UCSD-AML1 (cell line): ENCODE measurements at regions not wholly inside any gene's neighbourhood (a gene's known extent, or its start where the extent isn't known, plus 50 kb on each side); places are given as distances from the start of the nearest gene placed in this dataset.
"Not testable (repeated sequence)": the region's sequence is repeated elsewhere in the genome, so short reads cannot be mapped to it uniquely, and the experiment has no call there.

ENCODE experiments used
- DNase-seq: peaks from one replicate; lab custom pipeline; 2025; ENCODE audit not compliant: unreplicated experiment; lab: John Stamatoyannopoulos, UW

DNA sequence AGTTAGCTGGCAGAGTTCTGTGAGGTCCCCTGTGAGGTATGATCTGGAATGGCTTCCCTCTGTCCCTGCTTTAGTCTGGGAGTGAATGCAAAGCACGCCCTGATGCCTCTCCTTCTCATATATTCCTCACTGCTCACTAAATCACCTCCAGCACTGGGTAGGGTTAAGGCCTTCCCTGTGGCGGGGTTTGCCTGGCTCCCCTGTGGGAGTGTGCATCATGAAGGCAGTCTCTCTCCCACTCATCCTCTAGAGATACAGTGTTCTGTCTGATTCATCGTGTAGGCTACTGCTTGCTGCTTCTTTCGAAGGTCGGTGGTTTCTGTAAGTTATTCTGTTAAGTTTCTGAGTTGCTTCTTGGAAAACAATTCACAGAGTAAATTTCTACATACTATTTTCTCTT is 420.0 kb upstream of the EYS start:
- no peak for DNase-seq

DNA sequence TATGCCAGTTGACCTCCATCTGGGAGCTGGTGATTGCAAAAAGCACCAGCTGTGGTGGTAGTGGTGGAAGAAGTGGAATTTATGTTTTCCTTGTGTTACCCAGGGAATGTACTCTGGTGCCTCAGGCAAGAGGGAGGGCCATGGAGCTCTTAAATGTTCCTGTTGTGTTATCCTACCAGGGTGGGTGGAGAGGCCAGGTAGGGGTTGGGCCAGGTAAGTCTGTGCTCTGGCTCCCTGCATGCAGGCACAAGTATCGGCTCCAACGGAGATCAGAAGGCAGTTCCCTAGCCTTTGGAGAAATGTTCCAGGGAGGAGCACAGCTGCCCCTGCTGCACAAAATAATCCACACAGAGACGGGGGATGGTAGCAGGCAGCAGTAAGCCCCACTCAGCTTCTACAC is 419.3 kb upstream of the EYS start:
- DNase-seq: no peak

DNA sequence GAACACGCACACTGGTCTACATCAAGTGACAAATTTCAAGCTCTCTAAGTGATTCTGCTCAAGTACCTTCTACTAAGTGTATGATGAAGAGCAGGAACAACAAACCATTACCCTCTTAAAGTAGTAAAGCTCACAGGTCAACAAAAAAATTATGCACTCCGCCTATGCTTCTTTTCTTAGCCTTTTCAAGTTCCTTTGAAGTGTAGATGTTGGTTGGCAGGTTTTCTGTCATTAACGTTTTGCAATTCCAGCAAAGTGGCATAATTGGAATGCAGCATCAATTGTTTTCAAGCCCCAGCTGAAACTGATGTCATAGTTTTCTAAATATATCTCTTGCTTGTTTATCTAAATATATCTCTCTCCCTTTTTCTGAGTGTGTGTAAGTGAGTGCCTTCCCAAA is 396.9 kb upstream of the EYS start:
- DNase-seq: no peak

DNA sequence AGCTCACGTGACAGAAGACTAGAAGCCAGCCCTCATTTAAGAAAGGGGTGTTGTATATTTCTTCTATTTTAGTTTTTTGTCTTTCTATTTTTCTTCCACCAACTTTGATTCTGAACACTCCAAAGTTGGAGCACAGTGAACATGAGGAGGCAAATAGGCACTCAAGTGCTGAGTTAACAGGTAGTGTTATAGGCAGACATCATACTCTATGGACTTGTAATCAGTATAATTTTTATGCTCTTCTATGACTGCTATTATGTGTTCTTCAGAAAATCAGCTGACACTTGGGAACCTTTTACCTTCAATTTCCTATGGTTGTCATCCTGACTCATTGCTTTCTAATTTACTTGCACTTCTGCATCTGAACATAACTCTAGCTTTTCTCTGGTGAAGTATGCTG is 396.3 kb upstream of the EYS start:
- DNase-seq: no peak

DNA sequence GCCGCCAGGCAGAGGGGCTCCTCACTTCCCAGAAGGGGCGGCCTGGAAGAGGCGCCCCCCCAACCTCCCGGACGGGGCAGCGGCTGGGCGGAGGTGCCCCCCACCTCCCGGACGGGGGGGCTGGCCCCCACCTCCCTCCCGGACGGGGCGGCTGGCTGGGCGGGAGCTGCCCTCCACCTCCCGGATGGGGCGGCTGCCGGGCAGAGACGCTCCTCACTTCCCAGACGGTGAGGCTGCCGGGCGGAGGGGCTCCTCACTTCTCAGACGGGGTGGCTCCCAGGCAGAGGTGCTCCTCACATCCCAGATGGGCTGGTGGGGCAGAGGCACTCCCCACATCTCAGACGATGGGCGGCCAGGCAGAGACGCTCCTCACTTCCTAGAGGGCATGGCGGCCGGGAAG is 389.7 kb upstream of the EYS start:
- DNase-seq: no peak

DNA sequence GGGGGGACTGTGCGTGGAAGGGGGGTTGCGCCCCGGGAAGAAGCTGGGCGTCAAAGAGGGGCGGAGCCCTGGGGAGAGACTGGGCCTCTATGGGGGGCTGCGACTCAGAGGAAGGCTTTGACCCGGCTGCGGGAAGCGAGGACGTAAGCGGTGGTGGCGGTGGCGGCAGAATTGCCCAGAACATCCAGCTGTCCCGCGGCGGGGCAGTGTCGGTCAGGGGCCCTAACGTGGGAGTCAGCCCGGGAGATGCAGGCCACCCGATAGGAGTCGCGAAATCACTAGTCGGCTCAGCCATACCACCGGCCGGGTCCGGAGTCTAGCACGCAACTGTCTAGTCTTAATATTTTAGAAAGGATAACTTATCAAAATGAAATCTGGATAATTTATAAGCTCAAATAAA is 387.6 kb upstream of the EYS start:
- no peak for DNase-seq

DNA sequence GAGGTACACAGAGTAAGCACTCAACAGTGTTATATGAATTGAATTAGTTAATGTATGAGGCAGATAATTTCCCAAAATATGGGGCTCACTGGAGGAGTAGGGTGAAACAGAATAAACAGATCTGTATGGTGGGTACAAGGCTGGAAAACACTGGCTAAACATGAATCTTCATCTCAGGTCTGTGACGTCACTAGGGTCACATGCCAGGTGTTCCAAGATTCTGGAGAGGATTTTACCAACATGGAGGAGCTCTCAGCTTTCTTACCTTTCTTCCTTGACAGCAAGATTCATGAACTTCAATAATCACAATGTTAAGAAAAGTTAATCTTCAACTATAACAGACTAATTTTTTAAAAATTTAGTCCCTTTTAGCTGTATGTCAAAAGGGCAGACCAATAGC is 385.3 kb upstream of the EYS start:
- DNase-seq: not testable (repeated sequence)

DNA sequence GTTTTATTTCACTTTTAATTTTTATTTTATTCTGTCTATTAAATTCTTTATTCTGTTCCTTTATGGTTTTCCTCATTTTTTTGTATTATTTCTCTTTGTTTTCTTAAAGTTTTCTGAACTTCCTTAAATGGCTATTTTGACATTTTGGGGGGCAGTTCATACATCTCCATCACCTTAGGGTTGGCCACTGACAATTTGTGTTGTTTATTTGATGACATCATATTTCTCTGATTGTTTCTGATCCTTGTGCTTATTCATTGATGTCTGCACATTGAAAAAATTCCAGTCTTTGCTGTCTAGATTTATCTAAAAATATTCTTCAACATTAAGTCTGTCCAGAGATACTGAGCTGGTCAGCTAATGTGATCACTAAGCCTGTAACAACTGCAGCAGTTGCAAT is 379.5 kb upstream of the EYS start:
- no peak for DNase-seq

DNA sequence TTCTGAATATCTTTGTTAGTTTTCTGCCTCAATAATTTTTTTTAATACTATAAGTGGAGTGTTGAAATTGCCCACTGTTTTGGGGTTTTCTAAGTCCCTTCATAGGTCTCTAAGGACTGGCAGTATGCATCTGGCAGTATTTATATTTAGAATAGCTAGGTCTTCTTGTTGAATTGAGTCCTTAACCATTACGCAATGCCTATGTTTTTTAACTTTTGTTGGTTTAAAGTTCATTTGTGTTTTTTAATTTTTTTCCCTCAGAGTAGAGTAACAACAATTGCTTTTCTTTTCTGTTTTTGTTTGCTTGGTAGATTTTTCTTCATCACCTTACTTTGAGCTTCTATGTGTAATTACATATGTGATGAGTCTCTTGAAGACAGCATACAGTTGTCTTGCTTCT is 375.9 kb upstream of the EYS start:
- no peak for DNase-seq

DNA sequence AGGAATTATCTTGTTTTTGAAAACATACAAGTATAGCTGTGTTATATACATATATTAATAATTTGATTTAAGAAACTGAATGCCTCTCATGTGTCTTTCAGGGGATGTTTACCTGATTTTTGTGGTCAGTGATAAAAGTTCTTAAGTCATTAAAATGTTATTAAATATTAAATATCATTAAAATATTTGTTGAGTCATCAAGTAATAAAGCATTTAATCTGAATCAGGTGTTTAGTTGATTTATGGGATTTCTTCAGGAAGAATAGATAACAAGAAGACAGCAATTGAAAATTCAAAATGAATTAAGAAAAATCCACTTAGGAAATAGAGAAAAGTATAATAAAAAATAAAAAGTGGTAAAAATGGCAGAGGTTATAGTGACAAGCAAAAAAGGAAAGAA is 361.9 kb upstream of the EYS start:
- no peak for DNase-seq

DNA sequence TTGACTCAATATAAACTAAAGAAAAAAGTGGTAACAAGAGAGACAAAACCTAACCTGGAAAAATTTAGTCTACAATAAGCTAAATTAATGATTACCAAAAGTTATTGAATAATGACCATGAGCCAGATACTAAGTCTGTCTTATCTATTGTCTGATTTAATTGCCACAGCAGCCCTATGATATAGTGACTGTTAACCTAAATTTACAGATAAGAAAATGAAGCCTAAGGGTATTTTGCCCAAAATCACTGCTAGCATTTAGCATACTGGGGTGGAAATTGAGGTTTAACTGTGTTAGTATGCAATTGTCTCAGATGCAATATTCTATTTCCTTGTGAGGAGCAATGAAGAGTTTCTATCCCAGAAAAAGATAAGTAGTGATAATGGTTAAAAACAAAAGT is 361.0 kb upstream of the EYS start:
- DNase-seq: no peak

DNA sequence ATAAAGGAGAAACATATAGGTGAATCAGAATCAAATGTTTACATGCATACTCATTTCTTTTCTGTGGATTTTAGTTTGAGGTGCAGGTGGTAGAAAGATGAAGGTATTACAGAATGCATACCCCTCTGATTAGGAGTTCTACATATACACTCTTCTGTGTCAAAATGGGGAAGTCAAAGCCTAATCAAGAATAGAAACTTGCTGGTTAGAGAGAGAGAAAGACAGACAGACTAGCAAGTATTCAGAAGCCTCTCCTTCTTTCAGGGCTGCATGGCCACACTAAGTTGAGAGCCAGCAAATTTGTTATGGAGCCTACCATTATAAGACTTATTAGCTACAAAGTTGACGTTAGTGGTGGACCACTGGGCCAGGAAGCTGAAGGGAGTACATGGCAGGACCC is 358.3 kb upstream of the EYS start:
- DNase-seq: no peak

DNA sequence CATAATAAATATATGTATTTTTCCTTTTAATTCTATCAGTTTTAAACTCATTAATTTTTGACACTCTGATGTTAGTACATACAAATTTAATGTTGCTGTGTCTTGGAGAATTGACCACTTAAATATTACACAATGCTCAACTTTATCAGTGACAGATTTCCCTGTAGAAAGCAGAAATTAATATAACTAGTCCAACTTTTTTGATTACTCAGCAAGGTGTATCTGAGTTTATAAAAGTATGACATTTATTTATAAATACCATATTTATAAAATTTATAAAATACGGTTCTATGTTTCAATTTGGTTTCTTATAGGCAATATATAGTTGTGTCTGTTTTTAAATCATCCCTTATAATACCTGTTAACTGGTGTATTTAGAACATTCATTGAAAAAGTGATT is 350.0 kb upstream of the EYS start:
- no peak for DNase-seq

DNA sequence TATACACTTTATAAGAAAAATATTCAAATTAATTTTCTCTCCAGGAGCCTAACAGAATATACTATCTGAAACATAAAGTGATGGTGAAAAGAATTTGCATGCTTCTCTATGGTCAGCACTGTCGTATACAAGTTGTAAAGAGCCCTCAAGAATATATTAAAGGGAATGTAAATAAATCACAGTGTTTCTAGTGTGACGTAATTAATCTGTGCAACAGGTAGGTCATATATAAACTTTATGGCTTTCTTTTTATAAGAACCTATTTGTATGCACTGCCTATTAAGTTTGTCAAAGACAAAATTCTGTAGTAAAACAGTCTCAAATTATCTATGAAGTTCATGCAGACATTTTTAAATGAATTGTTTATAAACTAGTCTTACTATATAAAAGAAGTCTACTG is 347.9 kb upstream of the EYS start:
- no peak for DNase-seq

DNA sequence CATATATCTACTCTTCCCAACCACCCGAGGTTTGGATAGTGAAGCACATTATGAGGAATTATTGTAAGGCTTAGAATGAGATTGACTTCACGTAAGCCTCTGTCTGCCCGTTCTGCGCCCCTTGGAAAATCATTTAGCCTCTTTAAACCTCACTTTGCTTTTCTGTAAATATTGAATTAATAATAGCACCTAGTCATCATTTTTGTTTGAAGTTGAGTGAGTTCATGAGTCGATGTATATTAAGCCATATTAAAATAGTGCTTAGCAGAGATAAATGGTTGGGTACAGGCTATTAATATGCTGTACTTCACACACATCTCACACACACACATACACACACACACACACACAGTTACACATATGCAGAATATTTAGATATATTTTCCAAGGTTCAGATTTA is 344.8 kb upstream of the EYS start:
- no peak for DNase-seq

DNA sequence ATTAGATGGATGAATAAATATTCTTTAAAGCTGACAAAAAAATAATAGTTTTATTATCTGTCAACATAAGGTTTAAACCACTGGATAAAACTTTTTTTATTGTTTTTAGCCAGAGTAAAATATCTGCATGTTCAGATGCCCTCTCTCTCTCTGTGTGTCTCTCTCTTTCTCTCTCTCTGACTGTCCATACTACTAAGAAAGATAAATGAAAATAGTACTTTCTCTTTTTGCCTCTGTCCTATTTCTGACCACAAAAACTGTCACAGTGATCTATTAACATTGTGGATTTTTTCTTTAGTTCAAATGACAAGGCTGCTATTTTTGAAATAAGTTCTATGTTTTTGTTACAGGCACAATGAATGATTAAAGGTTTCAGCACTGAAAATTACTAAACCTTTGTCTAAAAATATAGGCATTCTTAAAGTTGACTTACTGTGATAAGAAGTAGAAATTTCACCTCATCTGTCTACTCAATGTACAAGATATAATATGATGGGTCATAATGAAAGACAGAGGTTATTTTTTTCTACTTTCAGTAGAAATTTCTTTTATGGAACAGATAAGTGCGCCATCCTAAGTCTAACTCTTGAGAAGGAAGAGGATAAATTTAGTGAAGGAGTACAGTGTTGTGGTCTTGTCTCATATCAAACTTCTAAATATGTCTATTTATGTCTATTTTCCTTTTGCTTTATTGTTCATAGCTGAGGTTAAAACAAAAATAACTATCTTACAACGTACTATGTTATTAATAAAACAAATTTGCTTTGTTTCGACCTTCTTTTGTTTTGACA is 341.9 kb upstream of the EYS start:
- DNase-seq: no peak

DNA sequence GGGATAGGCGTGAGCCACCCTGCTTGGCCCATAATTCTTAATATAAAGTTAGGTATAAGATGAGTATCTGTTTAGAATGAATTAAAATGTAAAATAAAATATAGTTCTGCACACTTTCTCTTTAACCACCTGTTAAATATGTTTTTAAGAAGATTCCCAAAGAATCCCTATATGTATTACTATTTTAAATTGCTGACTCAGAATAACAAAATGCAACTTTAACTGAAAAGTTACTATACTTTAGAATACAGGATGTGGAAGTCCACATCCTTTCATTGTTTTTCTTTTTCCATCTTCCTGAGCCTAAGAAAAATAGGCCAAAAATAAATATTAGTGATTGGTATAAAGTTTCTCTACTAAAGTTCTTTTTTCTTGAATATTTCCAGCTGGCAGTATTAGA is 325.6 kb upstream of the EYS start:
- DNase-seq: no peak

DNA sequence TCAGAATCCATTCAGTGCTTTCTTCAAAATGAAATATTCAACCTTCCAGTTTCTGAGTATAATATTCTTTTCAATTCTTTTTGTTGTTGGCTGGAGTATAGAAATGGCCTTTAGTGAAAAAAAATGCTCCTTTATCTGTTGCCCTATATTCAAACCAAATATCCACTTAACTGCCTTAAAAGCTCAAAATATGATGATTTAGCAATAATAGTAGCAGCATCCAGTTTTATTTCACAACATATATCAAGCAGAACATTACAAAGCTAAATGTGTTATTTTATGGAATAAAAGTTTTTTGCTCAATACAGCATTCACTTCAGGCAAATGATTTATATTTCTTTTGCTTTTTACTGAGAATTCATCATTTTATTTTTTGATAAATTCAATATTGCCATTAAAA is 322.4 kb upstream of the EYS start:
- DNase-seq: no peak

DNA sequence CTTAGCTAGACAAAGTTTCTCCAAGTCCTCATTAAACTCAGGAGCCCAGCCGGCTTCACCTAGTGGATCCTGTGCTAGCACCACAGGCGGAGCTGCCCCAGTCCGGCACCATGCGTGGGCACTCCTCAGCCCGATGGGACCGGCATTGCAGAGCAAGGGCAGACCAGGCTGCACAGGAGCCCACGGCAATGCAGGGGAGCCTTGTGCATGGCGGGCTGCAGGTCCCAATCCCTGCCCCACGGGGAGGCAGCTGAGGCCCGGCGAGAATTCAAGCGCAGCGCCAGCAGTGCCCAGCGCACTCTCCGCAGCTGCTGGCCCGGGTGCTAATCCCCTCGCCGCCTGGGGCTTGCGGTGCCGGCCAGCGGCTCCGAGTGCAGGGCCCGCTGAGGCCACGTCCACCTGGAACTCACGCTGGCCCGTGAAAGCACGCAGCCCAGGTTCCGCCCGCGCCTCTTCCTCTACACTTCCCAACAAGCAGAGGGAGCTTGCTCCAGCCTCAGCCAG is 292.3 kb upstream of the EYS start:
- no peak for DNase-seq

DNA sequence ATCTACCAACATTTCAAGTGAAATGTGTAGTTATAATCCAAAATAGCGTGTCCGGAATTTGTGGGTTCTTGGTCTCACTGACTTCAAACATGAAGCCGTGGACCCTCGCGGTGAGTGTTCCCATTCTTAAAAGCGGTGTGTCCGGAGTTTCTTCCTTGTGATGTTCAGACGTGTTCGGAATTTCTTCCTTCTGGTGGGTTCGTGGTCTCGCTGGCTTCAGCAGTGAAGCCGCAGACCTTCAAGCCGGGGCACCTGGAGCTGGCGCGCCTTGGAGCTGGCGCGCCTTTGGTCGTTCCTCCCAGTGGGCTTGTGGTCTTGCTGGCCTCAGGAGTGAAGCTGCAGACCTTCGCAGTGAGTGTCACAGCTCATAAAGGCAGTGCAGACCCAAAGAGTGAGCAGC is 291.5 kb upstream of the EYS start:
- DNase-seq: no peak

DNA sequence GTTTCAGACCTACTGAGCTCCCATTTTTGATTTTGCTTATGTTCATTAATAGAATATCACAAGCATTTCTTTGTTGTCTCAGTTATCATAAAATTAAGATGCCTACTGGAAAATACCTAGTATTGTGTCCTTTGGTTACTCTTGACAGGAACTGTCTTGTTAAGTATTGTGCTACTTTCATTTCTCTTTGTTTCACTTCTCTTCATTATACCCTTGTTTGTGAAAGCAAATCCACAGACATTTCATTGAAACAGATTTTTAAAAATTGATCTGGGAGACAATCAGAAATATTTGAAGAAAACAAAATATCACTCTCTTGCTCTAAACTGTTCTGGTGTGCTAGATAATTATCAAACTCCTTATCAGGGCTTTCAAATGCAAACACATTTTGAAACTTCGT is 290.5 kb upstream of the EYS start:
- DNase-seq: no peak

DNA sequence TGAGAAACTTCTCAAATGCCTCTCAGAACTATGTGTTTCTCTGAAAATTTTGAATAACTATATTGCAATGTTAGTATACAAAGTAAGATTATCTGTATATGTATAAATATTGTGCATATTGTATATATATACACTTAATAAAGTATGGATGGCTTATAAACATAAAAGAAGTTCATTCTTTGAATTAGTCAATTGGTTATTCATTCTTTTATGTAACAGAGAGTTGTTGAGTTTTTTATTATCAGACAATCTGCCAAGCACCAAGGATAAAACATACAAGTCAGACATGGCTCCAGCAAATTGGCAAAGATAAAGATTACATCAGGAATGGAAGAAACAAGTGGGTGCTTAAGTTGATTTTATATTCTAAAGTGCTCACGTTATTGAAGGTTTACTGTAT is 289.1 kb upstream of the EYS start:
- DNase-seq: no peak

DNA sequence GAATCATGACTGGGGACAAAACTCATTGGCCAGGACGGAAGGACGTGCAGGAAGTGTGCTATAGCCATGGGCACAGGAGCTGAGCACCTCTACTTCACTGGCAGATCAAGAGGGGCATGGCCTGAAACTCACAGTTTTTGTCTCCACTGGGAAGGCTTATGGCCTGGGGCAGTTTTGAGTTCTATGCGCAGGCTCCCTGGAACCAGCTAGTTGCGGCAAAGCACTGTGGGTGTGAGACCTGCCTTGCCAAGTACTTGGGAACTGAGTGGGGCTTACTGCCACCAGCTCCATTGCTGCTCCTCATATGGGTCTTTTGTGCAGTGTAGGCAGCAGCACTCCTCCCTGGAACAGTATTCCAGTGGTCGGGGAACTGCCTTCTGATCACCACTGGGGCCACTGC is 282.6 kb upstream of the EYS start:
- DNase-seq: no peak
